Panc1 (cell line): ENCODE measurements at regions not wholly inside any gene's neighbourhood (a gene's known extent, or its start where the extent isn't known, plus 50 kb on each side); places are given as distances from the start of the nearest gene placed in this dataset.

Source experiments
- ATAC-seq: fragments of 200-7000 bp; cut with Tn5 transposase; 2 replicates; pipeline ENCODE4 v1.9.1; 2020; ENCODE audit warnings: mild to moderate bottlenecking, moderate library complexity
- BruUV-seq: library from RNA; stranded (reverse); fragments of 400-500 nt; replicated peaks from 2 replicates; lab custom pipeline; 2021; lab: Mats Ljungman, UMichigan
- CTCF ChIA-PET: fragments of 300-600 bp; sonication (Branson Sonifier 250); formaldehyde crosslinking; loops from one replicate; lab custom pipeline; 2022; ENCODE audit warnings: antibody characterized with exemption; lab: Charles Lee
- POLR2A ChIA-PET: fragments of 300-600 bp; sonication (Branson Sonifier 250); formaldehyde crosslinking; loops from one replicate; lab custom pipeline; 2022; ENCODE audit warnings: antibody characterized with exemption; lab: Charles Lee
- DNase-seq: peaks from one replicate; pipeline ENCODE4 v3.0.0-alpha.2; 2010; ENCODE audit warnings: low read depth, low spot score
- H3K27ac ChIP-seq: 2 replicates; pipeline ENCODE4 v1.5.1; 2011; ENCODE audit warnings: mild to moderate bottlenecking, low read length, inconsistent platforms
- H3K27me3 ChIP-seq: fragments of 200-500 bp; sonication (Bioruptor generic); 2 replicates; pipeline ENCODE4 v1.6.0; 2014; ENCODE audit warnings: low read length, inconsistent platforms; ENCODE audit not compliant: control insufficient read depth, insufficient read depth
- H3K36me3 ChIP-seq: fragments of 200-500 bp; sonication (Bioruptor generic); 2 replicates; pipeline ENCODE4 v1.5.1; 2014; ENCODE audit warnings: inconsistent platforms, mild to moderate bottlenecking, low read length, moderate library complexity; ENCODE audit not compliant: control insufficient read depth, insufficient read depth
- H3K4me1 ChIP-seq: 2 replicates; pipeline ENCODE4 v1.5.1; 2011; ENCODE audit warnings: inconsistent platforms, mild to moderate bottlenecking, low read length, moderate library complexity; ENCODE audit not compliant: control insufficient read depth, insufficient read depth
- H3K4me3 ChIP-seq, 2 experiments: 2 replicates each; pipeline ENCODE4 v1.5.1; 2011 to 2012; ENCODE audit warnings: low read depth in 2 of 2, low read length in 2 of 2, mild to moderate bottlenecking in 2 of 2, inconsistent platforms in 1 of 2, moderate library complexity in 1 of 2
- H3K9me3 ChIP-seq: fragments of 200-500 bp; sonication (Bioruptor generic); 2 replicates; pipeline ENCODE4 v1.5.1; 2014; ENCODE audit warnings: low read depth, mild to moderate bottlenecking, inconsistent platforms, low read length, moderate library complexity; ENCODE audit not compliant: control insufficient read depth, insufficient read depth
- CTCF ChIP-seq: fragments of 450-650 bp; IDR thresholded peaks from 2 replicates; pipeline ENCODE4 v1.5.1; 2017; ENCODE audit warnings: mild to moderate bottlenecking
- POLR2AphosphoS5 ChIP-seq: IDR thresholded peaks from 2 replicates; pipeline ENCODE4 v1.6.1; 2012; ENCODE audit warnings: mild to moderate bottlenecking, low read depth, low read length, moderate library complexity
- REST ChIP-seq, 2 experiments: IDR thresholded peaks; 2 replicates each; pipeline ENCODE4 v1.6.1; 2011 to 2012; ENCODE audit warnings: low read depth in 2 of 2, control low read depth in 1 of 2, low read length in 1 of 2, mild to moderate bottlenecking in 1 of 2, moderate library complexity in 1 of 2; ENCODE audit not compliant: insufficient read depth in 1 of 2
- SIN3A ChIP-seq: IDR thresholded peaks from 2 replicates; pipeline ENCODE4 v1.6.1; 2012; ENCODE audit warnings: low read depth, mild to moderate bottlenecking, low read length, moderate library complexity, borderline replicate concordance; ENCODE audit not compliant: insufficient read depth
- TCF7L2 ChIP-seq: IDR thresholded peaks from 2 replicates; pipeline ENCODE4 v1.6.1; 2011; ENCODE audit warnings: mild to moderate bottlenecking, low read depth, low read length, inconsistent platforms
- in situ Hi-C: cut with HindIII; loops from 2 replicates; pipeline ENCODE4 v1.10.0; 2016; ENCODE audit warnings: low sequenced_read_pairs, low pct_unique_long_range_greater_than_20kb
- intact Hi-C: fragments of 100-400 bp; cut with micrococcal nuclease; formaldehyde crosslinking; loops from one replicate; pipeline ENCODE4 v1.10.0; 2022; ENCODE audit not compliant: unreplicated experiment

DNA sequence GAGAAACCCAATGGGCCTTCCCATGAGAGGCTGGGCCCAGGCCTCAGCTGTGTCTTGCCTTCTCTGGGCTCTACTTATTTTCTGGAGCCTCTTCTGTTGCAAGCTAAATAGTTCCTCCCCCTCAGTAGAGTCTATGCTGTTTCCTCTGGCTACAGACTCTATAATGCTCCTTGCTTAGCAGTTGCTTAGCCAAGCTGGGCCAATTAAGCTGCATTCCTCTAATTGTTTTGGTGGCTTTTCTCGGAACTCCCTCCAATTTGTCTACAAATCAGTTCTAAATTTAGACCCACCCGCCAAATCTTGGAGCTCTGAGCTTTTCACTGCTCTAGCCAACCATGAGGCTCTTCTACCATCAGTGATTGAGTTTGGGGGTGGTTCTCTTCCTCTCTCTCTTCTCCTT lies 302.7 kb upstream of the ASIC2 start:
- in situ Hi-C loops: no loop called here
- Histone ChIP-seq H3K9me3 (no peaks in the 10 kb centered on the region), H3K4me3 (no peak overlapping the region), H3K4me1 (no peaks in the 10 kb centered on the region), H3K27ac (no peak overlapping the region), H3K36me3 (no peaks in the 10 kb centered on the region), H3K27me3 (0 out of 2 replicates have a peak, but pooled peaks cover 7% of the 10 kb centered on the region)
- ATAC-seq (no peak), DNase-seq (no peak)
- ChIA-PET POLR2A (no interaction called here), CTCF (no interaction called here)
- BruUV-seq: no TSS peak
- TF ChIP-seq SIN3A (no peak), TCF7L2 (no peak), CTCF (no peak), REST (IDR thresholded peaks at IDR 0.05; ENCODE audit: insufficient read depth in 1 of 2, low read depth in 2 of 2, low read length in 1 of 2) (no peak), POLR2AphosphoS5 (no peak)
- intact Hi-C loops: no loop called here

- 0 out of 2 replicates have a peak, but pooled peaks cover 7% of the 10 kb centered on the region for H3K27me3 ChIP-seq
- TF ChIP-seq CTCF (no peak), POLR2AphosphoS5 (no peak), TCF7L2 (no peak), REST (IDR thresholded peaks at IDR 0.05; ENCODE audit: insufficient read depth in 1 of 2, low read depth in 2 of 2, low read length in 1 of 2) (no peak), SIN3A (no peak)
- ChIA-PET POLR2A (no interaction called here), CTCF (no interaction called here)
- intact Hi-C loops (no loop called here), in situ Hi-C loops (no loop called here)
- DNase-seq (no peak), ATAC-seq (no peak)
- H3K9me3 ChIP-seq: no peaks in the 10 kb centered on the region
- no TSS peak for BruUV-seq
- no peaks in the 10 kb centered on the region for H3K4me1 ChIP-seq
- no peak overlapping the region for H3K27ac ChIP-seq
- no peak overlapping the region for H3K4me3 ChIP-seq
- H3K36me3 ChIP-seq: no peaks in the 10 kb centered on the region
These were observed 303.8 kb upstream of the ASIC2 start for GRCh38 chr17:33596899-33597298.
